Activated CD4-positive, alpha-beta T cell treated with anti-CD3 and anti-CD28 coated beads, Interleukin-2, amount 10 ng/mL, durations not matched to agents 7 days and 5 days (primary cell): ENCODE measurements at regions not wholly inside any gene's neighbourhood (a gene's known extent, or its start where the extent isn't known, plus 50 kb on each side); places are given as distances from the start of the nearest gene placed in this dataset.

Experiments used
- CTCF ChIA-PET: fragments of 350-600 bp; sonication (Branson Sonifier 250); formaldehyde crosslinking; loops from one replicate; lab custom pipeline; 2021; ENCODE audit warnings: antibody characterized with exemption; lab: Charles Lee
- POLR2A ChIA-PET: fragments of 350-600 bp; sonication (Branson Sonifier 250); formaldehyde crosslinking; loops from one replicate; lab custom pipeline; 2021; ENCODE audit warnings: antibody characterized with exemption; lab: Charles Lee
- DNase-seq: peaks from one replicate; pipeline ENCODE4 v3.0.0-alpha.2; 2020
- H3K27ac Mint-ChIP-seq: one replicate; pipeline ENCODE4 v1.8.0; 2021; ENCODE audit warnings: mild to moderate bottlenecking, moderate library complexity, mixed read lengths
- H3K27me3 Mint-ChIP-seq: one replicate; pipeline ENCODE4 v1.8.0; 2021; ENCODE audit warnings: mixed read lengths
- H3K36me3 Mint-ChIP-seq: one replicate; pipeline ENCODE4 v1.8.0; 2021; ENCODE audit warnings: low read depth, mixed read lengths
- H3K4me1 Mint-ChIP-seq: one replicate; pipeline ENCODE4 v1.8.0; 2021; ENCODE audit warnings: mixed read lengths
- H3K4me3 Mint-ChIP-seq: one replicate; pipeline ENCODE4 v1.8.0; 2021; ENCODE audit warnings: mild to moderate bottlenecking, moderate library complexity, mixed read lengths
- H3K9me3 Mint-ChIP-seq: one replicate; pipeline ENCODE4 v1.8.0; 2021; ENCODE audit warnings: mixed read lengths

- no peaks in the 10 kb centered on the region for H3K36me3 Mint-ChIP-seq
- H3K4me3 Mint-ChIP-seq = no peak overlapping the region
- CTCF ChIA-PET = no interaction called here
- H3K27me3 Mint-ChIP-seq = peaks cover 4% of the 10 kb centered on the region
- no peaks in the 10 kb centered on the region for H3K4me1 Mint-ChIP-seq
- POLR2A ChIA-PET = no interaction called here
- H3K9me3 Mint-ChIP-seq = no peaks in the 10 kb centered on the region
- DNase-seq = no peak
- no peak overlapping the region for H3K27ac Mint-ChIP-seq
Measured at GRCh38 chr9:87167582-87167981, 220.3 kb upstream of the GAS1 start.

DNA sequence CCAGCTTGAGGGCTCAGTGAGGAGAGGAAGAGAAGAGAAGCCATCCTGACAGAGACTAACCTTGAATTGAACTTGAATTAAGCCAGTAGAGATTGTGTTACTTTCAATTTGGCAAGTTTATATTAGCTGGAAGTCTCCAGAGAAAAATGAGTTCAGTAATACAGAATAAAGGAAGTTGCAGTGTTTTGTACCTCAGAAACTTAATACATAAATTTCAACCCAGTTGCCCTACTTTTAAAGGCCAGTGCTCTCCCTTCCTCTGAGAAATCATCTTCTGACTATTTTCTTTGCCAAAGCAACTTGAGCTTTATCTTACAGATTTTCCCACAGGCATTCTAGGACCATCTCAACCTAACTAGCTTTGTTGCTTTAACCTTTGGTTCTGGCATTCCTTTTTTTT is 231.0 kb upstream of the GAS1 start:
- no peak for DNase-seq
- peaks cover 4% of the 10 kb centered on the region for H3K27me3 Mint-ChIP-seq
- H3K27ac Mint-ChIP-seq = no peak overlapping the region
- no peak overlapping the region for H3K4me3 Mint-ChIP-seq
- CTCF ChIA-PET = no interaction called here
- no peaks in the 10 kb centered on the region for H3K36me3 Mint-ChIP-seq
- peaks cover 2% of the 10 kb centered on the region for H3K9me3 Mint-ChIP-seq
- POLR2A ChIA-PET = no interaction called here
- H3K4me1 Mint-ChIP-seq = no peaks in the 10 kb centered on the region

DNA sequence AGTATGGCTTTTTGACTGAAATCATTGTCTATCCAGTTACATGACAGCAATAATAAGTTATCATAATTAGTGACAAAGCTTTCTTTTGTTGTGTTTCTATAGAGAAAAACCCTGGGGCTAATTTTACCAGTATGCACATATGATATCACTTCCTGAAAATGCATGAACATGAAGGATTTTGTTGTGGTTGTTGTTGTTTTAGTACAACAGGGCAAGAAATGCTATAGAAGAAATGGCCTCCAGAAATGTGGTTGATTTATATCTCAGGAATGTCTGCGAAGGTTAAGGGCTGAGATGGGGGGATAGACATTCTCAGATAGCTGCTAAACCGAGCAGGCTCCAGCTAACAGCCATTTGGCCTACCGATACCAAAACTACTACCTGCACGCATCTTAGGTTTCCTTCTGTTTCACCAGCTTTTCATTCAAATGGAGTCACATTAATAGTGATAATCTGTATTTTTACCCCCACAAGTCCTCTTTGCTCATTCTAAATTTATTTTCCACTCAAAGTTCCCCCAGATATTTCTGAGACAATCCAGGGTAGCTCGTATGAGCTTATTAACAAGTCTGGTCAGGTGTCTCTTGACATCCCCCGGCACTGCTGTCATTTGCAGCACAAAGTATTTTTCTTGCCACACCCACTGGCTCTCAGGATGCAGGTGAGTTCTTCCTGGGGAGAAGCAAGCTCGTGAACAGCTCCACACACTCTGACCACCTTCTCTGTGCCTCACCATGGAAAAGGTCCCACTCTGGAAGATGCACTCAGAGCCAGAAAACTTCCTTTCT is 232.4 kb upstream of the GAS1 start:
- Mint-ChIP-seq H3K9me3 (peaks cover 2% of the 10 kb centered on the region), H3K4me3 (no peak overlapping the region)

GRCh38 chr9:87180361-87180760 is 233.1 kb upstream of the GAS1 start:
- Mint-ChIP-seq H3K36me3 (no peaks in the 10 kb centered on the region), H3K4me1 (no peaks in the 10 kb centered on the region), H3K9me3 (peaks cover 2% of the 10 kb centered on the region), H3K27me3 (peaks cover 4% of the 10 kb centered on the region), H3K4me3 (no peak overlapping the region), H3K27ac (no peak overlapping the region)
- ChIA-PET CTCF (no interaction called here), POLR2A (no interaction called here)
- no peak for DNase-seq

More for the DNA sequence above, 232.4 kb upstream of the GAS1 start:
- ChIA-PET POLR2A (no interaction called here), CTCF (no interaction called here)
- H3K27me3 Mint-ChIP-seq = peaks cover 2% of the 10 kb centered on the region
- H3K36me3 Mint-ChIP-seq = no peaks in the 10 kb centered on the region
- H3K4me1 Mint-ChIP-seq = no peaks in the 10 kb centered on the region
- DNase-seq = no peak
- no peak overlapping the region for H3K27ac Mint-ChIP-seq

- CTCF ChIA-PET = no interaction called here
- Mint-ChIP-seq H3K4me3 (no peak overlapping the region), H3K4me1 (no peaks in the 10 kb centered on the region), H3K27me3 (peaks cover 6% of the 10 kb centered on the region), H3K27ac (no peak overlapping the region), H3K36me3 (no peaks in the 10 kb centered on the region), H3K9me3 (peaks cover 2% of the 10 kb centered on the region)
- DNase-seq = no peak
- POLR2A ChIA-PET = no interaction called here
Measured at GRCh38 chr9:87180841-87181240, 233.5 kb upstream of the GAS1 start.

GRCh38 chr9:87181670-87182069 is 234.4 kb upstream of the GAS1 start:
- H3K9me3 Mint-ChIP-seq = peaks cover 2% of the 10 kb centered on the region
- no peak overlapping the region for H3K27ac Mint-ChIP-seq
- ChIA-PET CTCF (no interaction called here), POLR2A (no interaction called here)
- H3K4me3 Mint-ChIP-seq = no peak overlapping the region
- no peaks in the 10 kb centered on the region for H3K4me1 Mint-ChIP-seq
- H3K27me3 Mint-ChIP-seq = peaks cover 12% of the 10 kb centered on the region
- H3K36me3 Mint-ChIP-seq = no peaks in the 10 kb centered on the region
- DNase-seq = no peak

- Mint-ChIP-seq H3K9me3 (peaks cover 2% of the 10 kb centered on the region), H3K4me3 (no peak overlapping the region), H3K27ac (no peak overlapping the region), H3K36me3 (no peaks in the 10 kb centered on the region), H3K4me1 (no peaks in the 10 kb centered on the region), H3K27me3 (peaks cover 15% of the 10 kb centered on the region)
- POLR2A ChIA-PET = no interaction called here
- CTCF ChIA-PET = no interaction called here
- no peak for DNase-seq
Measured at GRCh38 chr9:87184956-87185642, 237.8 kb upstream of the GAS1 start.

GRCh38 chr9:87187656-87188055 is 240.3 kb upstream of the GAS1 start:
- H3K27me3 Mint-ChIP-seq = peaks cover 16% of the 10 kb centered on the region
- no peak overlapping the region for H3K4me3 Mint-ChIP-seq
- H3K9me3 Mint-ChIP-seq = peaks cover 2% of the 10 kb centered on the region
- no peaks in the 10 kb centered on the region for H3K4me1 Mint-ChIP-seq
- no peak for DNase-seq
- ChIA-PET CTCF (no interaction called here), POLR2A (no interaction called here)
- no peak overlapping the region for H3K27ac Mint-ChIP-seq
- no peaks in the 10 kb centered on the region for H3K36me3 Mint-ChIP-seq

DNA sequence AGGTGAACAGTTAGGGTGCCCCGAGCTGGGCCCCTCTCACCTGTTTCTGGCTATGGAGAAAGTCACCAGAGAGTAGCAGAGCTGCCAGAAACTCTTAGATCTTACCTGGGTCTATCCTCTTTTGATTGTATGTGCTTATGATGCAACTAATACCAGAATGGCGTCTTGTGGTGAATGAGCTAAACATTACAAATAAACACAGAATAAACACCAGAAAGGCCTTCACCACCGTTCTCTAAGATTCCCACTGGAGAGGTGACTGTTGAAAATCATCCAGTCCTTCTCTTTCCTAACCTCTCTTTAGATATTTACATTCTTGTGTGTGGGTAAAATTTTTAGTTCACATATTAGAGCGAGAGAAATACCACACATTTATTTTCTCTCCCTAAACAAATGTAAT is 241.7 kb upstream of the GAS1 start:
- Mint-ChIP-seq H3K4me3 (no peak overlapping the region), H3K9me3 (no peaks in the 10 kb centered on the region), H3K4me1 (no peaks in the 10 kb centered on the region), H3K27me3 (peaks cover 23% of the 10 kb centered on the region), H3K36me3 (no peaks in the 10 kb centered on the region), H3K27ac (no peak overlapping the region)
- no peak for DNase-seq
- ChIA-PET CTCF (no interaction called here), POLR2A (no interaction called here)

- no peak overlapping the region for H3K4me3 Mint-ChIP-seq
- no peak for DNase-seq
- POLR2A ChIA-PET = no interaction called here
- H3K36me3 Mint-ChIP-seq = no peaks in the 10 kb centered on the region
- CTCF ChIA-PET = no interaction called here
- H3K27me3 Mint-ChIP-seq = peaks cover 40% of the 10 kb centered on the region
- no peaks in the 10 kb centered on the region for H3K9me3 Mint-ChIP-seq
- H3K4me1 Mint-ChIP-seq = peaks cover 5% of the 10 kb centered on the region
- no peak overlapping the region for H3K27ac Mint-ChIP-seq
Measured at GRCh38 chr9:87193151-87193550, 245.8 kb upstream of the GAS1 start.

DNA sequence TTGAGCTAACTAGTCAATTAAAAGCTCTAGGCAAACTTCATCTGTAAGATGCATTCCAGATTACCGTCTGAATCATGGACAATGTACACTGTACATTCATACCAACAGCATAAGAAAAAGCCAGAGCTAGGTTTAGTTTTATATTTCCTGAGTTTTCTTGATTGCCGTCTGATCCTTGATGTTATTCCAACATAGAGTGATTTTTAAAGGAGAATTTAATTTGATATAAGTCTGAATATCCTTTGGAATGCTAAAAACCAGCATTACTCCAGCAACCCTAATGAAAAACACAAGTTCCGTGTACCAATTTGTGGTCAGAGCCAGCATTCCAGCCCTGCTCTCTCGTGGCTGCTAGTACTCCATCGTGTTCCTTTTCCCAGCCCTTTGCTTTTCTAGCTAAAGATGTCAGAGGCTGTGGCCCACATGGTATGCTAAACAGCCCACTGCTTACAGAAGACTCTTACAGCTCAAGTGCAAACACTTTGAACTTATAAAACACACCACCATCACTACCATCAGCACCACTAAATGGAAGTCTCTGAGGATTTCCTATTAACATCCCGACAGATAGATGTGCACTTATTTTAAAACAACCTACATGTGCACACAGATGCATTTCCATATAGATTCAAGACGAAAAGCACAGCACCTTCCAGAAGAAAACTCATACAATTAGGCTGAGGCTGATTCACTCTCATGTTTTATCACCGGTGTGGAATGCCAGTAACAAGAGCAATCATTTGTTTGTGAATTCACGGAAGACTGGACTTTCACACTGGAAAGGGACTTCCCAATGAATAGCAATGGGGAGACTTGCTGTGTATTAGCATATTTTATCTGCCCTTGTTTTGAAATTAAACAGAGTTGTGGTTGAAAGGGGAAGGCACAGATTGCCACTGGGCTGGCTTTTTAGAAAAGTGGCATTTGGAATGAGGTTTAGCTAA is 246.9 kb upstream of the GAS1 start:
- ChIA-PET CTCF (no interaction called here), POLR2A (no interaction called here)
- H3K9me3 Mint-ChIP-seq = no peaks in the 10 kb centered on the region
- H3K4me3 Mint-ChIP-seq = no peak overlapping the region
- no peak for DNase-seq
- no peak overlapping the region for H3K27ac Mint-ChIP-seq
- H3K27me3 Mint-ChIP-seq = peaks cover 41% of the 10 kb centered on the region
- peaks cover 5% of the 10 kb centered on the region for H3K4me1 Mint-ChIP-seq
- H3K36me3 Mint-ChIP-seq = no peaks in the 10 kb centered on the region

GRCh38 chr9:87195306-87195705 is 248.0 kb upstream of the GAS1 start:
- DNase-seq = no peak
- Mint-ChIP-seq H3K27ac (no peak overlapping the region), H3K27me3 (peaks cover 43% of the 10 kb centered on the region), H3K4me3 (no peak overlapping the region), H3K4me1 (peaks cover 5% of the 10 kb centered on the region), H3K9me3 (no peaks in the 10 kb centered on the region), H3K36me3 (no peaks in the 10 kb centered on the region)
- ChIA-PET CTCF (no interaction called here), POLR2A (no interaction called here)
